22Rv1 (cell line): ENCODE measurements at regions not wholly inside any gene's neighbourhood (a gene's known extent, or its start where the extent isn't known, plus 50 kb on each side); places are given as distances from the start of the nearest gene placed in this dataset.

ENCODE experiments used
- ZFX ChIP-seq: fragments of 450-650 bp; IDR thresholded peaks from 2 replicates; pipeline ENCODE4 v1.6.1; 2017; ENCODE audit warnings: antibody characterized with exemption, borderline replicate concordance
- TF ChIP-seq, protein P1 (sequence below): fragments of 450-650 bp; IDR thresholded peaks from 2 replicates; pipeline ENCODE4 v1.5.1; 2017; ENCODE audit warnings: mild to moderate bottlenecking

DNA sequence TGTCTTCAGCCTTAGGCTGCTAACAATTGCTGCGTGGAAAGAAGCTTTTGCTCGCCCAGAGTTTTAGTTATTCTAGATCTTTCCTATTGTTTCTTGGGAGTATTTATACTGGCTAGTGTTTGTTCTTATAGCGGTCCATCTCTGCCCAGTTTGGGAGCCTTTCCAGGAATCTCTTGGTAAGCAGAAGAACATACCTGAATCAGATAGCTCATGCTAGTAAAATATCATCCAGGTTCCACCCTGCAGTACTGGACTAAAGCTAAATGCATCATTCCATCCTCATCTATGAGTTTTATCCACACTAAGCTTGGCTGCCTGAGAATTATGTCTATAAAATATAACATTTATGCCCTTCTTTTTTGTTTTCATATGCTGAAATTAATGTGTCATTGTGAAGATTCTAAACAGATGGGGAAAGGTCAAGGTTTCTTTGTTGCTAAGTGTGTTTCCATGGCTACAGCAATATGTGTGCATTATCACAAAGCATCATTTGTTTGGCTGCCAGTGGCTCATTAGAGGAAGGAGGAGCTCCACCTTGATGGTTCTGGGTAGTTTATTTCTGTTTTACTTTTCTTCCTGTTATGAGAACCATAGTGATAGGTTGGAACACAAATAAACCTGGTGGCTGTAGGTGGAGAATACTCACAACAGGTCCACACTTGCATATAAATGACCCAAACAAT, 182.8 kb downstream of the PIK3C3 start:
- TF ChIP-seq, protein P1, sequence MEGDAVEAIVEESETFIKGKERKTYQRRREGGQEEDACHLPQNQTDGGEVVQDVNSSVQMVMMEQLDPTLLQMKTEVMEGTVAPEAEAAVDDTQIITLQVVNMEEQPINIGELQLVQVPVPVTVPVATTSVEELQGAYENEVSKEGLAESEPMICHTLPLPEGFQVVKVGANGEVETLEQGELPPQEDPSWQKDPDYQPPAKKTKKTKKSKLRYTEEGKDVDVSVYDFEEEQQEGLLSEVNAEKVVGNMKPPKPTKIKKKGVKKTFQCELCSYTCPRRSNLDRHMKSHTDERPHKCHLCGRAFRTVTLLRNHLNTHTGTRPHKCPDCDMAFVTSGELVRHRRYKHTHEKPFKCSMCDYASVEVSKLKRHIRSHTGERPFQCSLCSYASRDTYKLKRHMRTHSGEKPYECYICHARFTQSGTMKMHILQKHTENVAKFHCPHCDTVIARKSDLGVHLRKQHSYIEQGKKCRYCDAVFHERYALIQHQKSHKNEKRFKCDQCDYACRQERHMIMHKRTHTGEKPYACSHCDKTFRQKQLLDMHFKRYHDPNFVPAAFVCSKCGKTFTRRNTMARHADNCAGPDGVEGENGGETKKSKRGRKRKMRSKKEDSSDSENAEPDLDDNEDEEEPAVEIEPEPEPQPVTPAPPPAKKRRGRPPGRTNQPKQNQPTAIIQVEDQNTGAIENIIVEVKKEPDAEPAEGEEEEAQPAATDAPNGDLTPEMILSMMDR = no peak
- TF ChIP-seq ZFX = no peak
